Calu3 (cell line): ENCODE measurements at regions not wholly inside any gene's neighbourhood (a gene's known extent, or its start where the extent isn't known, plus 50 kb on each side); places are given as distances from the start of the nearest gene placed in this dataset.

ENCODE experiments used
- BruUV-seq: library from RNA; stranded (reverse); fragments of 400-500 nt; replicated peaks from 2 replicates; lab custom pipeline; 2021; lab: Mats Ljungman, UMichigan
- CTCF ChIA-PET: fragments of 300-600 bp; sonication (Branson Sonifier 250); formaldehyde crosslinking; loops from one replicate; lab custom pipeline; 2022; ENCODE audit warnings: antibody characterized with exemption; lab: Charles Lee
- DNase-seq: peaks from one replicate; pipeline ENCODE4 v3.0.0; 2022
- H3K27ac Mint-ChIP-seq: one replicate; pipeline ENCODE4 v1.8.0; 2022; ENCODE audit warnings: mixed read lengths; ENCODE audit not compliant: unreplicated experiment
- H3K27me3 Mint-ChIP-seq: one replicate; pipeline ENCODE4 v1.8.0; 2022; ENCODE audit warnings: mixed read lengths; ENCODE audit not compliant: unreplicated experiment
- H3K36me3 Mint-ChIP-seq: one replicate; pipeline ENCODE4 v1.8.0; 2022; ENCODE audit warnings: mild to moderate bottlenecking, moderate library complexity, mixed read lengths; ENCODE audit not compliant: insufficient read depth, unreplicated experiment
- H3K4me1 Mint-ChIP-seq: one replicate; pipeline ENCODE4 v1.8.0; 2022; ENCODE audit warnings: mild to moderate bottlenecking, low read depth, mixed read lengths; ENCODE audit not compliant: unreplicated experiment
- H3K4me3 Mint-ChIP-seq: one replicate; pipeline ENCODE4 v1.8.0; 2022; ENCODE audit warnings: mild to moderate bottlenecking, low read depth, moderate library complexity, mixed read lengths; ENCODE audit not compliant: unreplicated experiment
- H3K9me3 Mint-ChIP-seq: one replicate; pipeline ENCODE4 v1.8.0; 2022; ENCODE audit warnings: low read depth, mixed read lengths; ENCODE audit not compliant: unreplicated experiment
- CTCF ChIP-seq: fragments of 200-600 bp; IDR thresholded peaks from one replicate; pipeline ENCODE4 v1.8.0; 2022; ENCODE audit warnings: antibody characterized with exemption; ENCODE audit not compliant: unreplicated experiment
- intact Hi-C: fragments of 100-400 bp; cut with micrococcal nuclease; formaldehyde crosslinking; loops from one replicate; pipeline ENCODE4 v1.10.0; 2022; ENCODE audit not compliant: unreplicated experiment

GRCh38 chr12:4174417-4174816 lies 99.1 kb upstream of the CCND2 start:
- Mint-ChIP-seq H3K9me3 (peaks cover 4% of the 10 kb centered on the region), H3K27ac (no peak overlapping the region), H3K4me3 (no peak overlapping the region), H3K36me3 (no peaks in the 10 kb centered on the region), H3K27me3 (peaks cover 34% of the 10 kb centered on the region), H3K4me1 (no peaks in the 10 kb centered on the region)
- DNase-seq, result no peak
- CTCF ChIA-PET, result no interaction called here
- no peak for TF ChIP-seq CTCF
- BruUV-seq, result no TSS peak
- intact Hi-C loops, result no loop called here

GRCh38 chr12:4172999-4173398 lies 100.6 kb upstream of the CCND2 start:
- no peaks in the 10 kb centered on the region for H3K9me3 Mint-ChIP-seq
- BruUV-seq, result no TSS peak

GRCh38 chr12:4171742-4172141 lies 101.8 kb upstream of the CCND2 start:
- H3K36me3 Mint-ChIP-seq, result no peaks in the 10 kb centered on the region
- H3K4me3 Mint-ChIP-seq, result no peak overlapping the region
- peaks cover 41% of the 10 kb centered on the region for H3K27me3 Mint-ChIP-seq
- CTCF ChIA-PET, result no interaction called here
- H3K4me1 Mint-ChIP-seq, result no peaks in the 10 kb centered on the region
- no peak overlapping the region for H3K27ac Mint-ChIP-seq
- DNase-seq, result no peak
- no peak for TF ChIP-seq CTCF
- intact Hi-C loops, result no loop called here
- no TSS peak for BruUV-seq
- H3K9me3 Mint-ChIP-seq, result no peaks in the 10 kb centered on the region

More at GRCh38 chr12:4172999-4173398, 100.6 kb upstream of the CCND2 start:
- Mint-ChIP-seq H3K4me3 (no peak overlapping the region), H3K36me3 (no peaks in the 10 kb centered on the region), H3K27ac (no peak overlapping the region), H3K4me1 (no peaks in the 10 kb centered on the region), H3K27me3 (peaks cover 35% of the 10 kb centered on the region)
- DNase-seq, result no peak
- TF ChIP-seq CTCF, result no peak
- intact Hi-C loops, result no loop called here
- CTCF ChIA-PET, result no interaction called here

GRCh38 chr12:4169959-4170358 lies 103.6 kb upstream of the CCND2 start:
- no peaks in the 10 kb centered on the region for H3K9me3 Mint-ChIP-seq
- CTCF ChIA-PET, result no interaction called here
- intact Hi-C loops, result no loop called here
- no peak for TF ChIP-seq CTCF
- DNase-seq, result no peak
- peaks cover 57% of the 10 kb centered on the region for H3K27me3 Mint-ChIP-seq
- no peaks in the 10 kb centered on the region for H3K4me1 Mint-ChIP-seq
- BruUV-seq, result no TSS peak
- no peak overlapping the region for H3K4me3 Mint-ChIP-seq
- no peak overlapping the region for H3K27ac Mint-ChIP-seq
- no peaks in the 10 kb centered on the region for H3K36me3 Mint-ChIP-seq
